H1 (cell line): ENCODE measurements at regions not wholly inside any gene's neighbourhood (a gene's known extent, or its start where the extent isn't known, plus 50 kb on each side); places are given as distances from the start of the nearest gene placed in this dataset.

Experiments
- CTBP2 ChIP-seq: IDR thresholded peaks from 2 replicates; pipeline ENCODE4 v1.7.0; 2011; ENCODE audit warnings: borderline replicate concordance, mild to moderate bottlenecking, moderate library complexity, mixed read lengths, low read length; ENCODE audit not compliant: insufficient read depth, insufficient read length
- POU5F1 ChIP-seq: IDR thresholded peaks from 2 replicates; pipeline ENCODE4 v1.6.1; 2011; ENCODE audit warnings: low read depth, mild to moderate bottlenecking, low read length, moderate library complexity
- RAD21 ChIP-seq, 2 experiments: IDR thresholded peaks in 1 of 2; conservative IDR thresholded peaks in 1 of 2; 2 replicates each; pipeline ENCODE4 v1.6.1; 2011; ENCODE audit warnings: low read depth in 2 of 2, low read length in 2 of 2, improper control_type of control experiment in 1 of 2, inconsistent platforms in 1 of 2, mild to moderate bottlenecking in 1 of 2, moderate library complexity in 1 of 2
- RFX5 ChIP-seq: IDR thresholded peaks from 2 replicates; pipeline ENCODE4 v1.6.1; 2011; ENCODE audit warnings: low read depth, low read length, improper control_type of control experiment, borderline replicate concordance

DNA sequence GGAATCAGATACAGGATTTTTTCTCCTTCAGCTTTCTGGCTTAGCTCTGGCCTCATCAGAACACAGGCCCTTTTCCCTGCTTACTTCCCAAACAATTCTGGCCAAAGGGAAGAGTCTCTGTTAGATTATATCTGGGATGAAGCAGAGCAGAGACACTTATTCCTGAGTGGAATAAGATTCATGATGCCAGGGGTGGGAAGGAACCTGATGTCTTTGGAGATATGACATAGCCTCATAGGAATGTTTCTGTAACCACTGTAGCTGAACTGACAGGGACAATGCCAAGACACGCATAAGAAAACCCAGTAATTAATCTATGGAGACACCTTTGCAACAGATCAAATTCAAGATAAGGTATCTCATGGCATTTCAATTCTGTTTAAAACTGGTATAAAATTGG lies 177.1 kb upstream of the RAG2 start (continued):
- TF ChIP-seq CTBP2 (no peak), RFX5 (no peak), RAD21 (IDR thresholded peaks at IDR 0.05 in 1 of 2, conservative IDR thresholded peaks at IDR 0.05 in 1 of 2; ENCODE audit: low read depth in 2 of 2, low read length in 2 of 2) (no peak), POU5F1 (no peak)
